Brain microvascular endothelial cell (primary cell): ENCODE measurements at regions not wholly inside any gene's neighbourhood (a gene's known extent, or its start where the extent isn't known, plus 50 kb on each side); places are given as distances from the start of the nearest gene placed in this dataset.
A peak's percentile ranks its signal among the peaks of the same experiment; 100 is the strongest.

Experiments used
- DNase-seq: peaks from one replicate; pipeline ENCODE4 v3.0.0-alpha.2; 2020
- H3K27ac ChIP-seq: fragments of 250-450 bp; sonication (Bioruptor Pico); 2 replicates; pipeline ENCODE4 v1.5.1; 2020; ENCODE audit warnings: mild to moderate bottlenecking, moderate library complexity
- H3K27me3 ChIP-seq: fragments of 250-450 bp; sonication (Bioruptor Pico); replicated peaks from 2 replicates; pipeline ENCODE4 v1.5.1; 2020; ENCODE audit warnings: mild to moderate bottlenecking
- H3K36me3 ChIP-seq: fragments of 250-450 bp; sonication (Bioruptor Pico); replicated peaks from 2 replicates; pipeline ENCODE4 v1.5.1; 2020; ENCODE audit warnings: mild to moderate bottlenecking
- H3K4me3 ChIP-seq: 2 replicates; pipeline ENCODE4 v1.5.1; 2011; ENCODE audit warnings: low read depth, mild to moderate bottlenecking, control low read depth, low read length, moderate library complexity
- in situ Hi-C: cut with HindIII; loops from 2 replicates; pipeline ENCODE4 v1.10.0; 2017; ENCODE audit warnings: low sequenced_read_pairs, low pct_ligation_motif_present
- TF ChIP-seq, protein P1 (sequence below): IDR thresholded peaks from 2 replicates; pipeline ENCODE4 v1.5.1; 2011; ENCODE audit warnings: low read depth, mild to moderate bottlenecking, moderate library complexity, low read length, control low read depth, inconsistent platforms; ENCODE audit errors: missing control alignments

DNA sequence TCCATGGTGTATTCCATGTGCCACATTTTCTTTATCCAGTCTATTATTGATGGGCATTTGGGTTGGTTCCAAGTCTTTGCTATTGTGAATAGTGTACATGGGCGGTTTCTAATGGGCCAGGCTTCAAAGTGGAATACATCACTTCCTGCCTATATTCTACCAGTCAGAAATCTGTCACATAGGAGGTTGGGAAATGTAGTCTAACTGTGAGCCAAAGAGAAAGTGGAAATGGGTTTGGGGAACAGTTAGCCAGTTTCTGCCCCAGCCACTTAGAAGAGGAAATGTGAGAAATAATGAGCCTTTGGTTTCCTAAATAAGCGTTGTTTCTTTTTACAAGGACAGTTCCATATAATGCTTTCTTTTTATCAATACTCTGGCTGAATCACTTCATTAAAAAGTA lies 85.1 kb upstream of the AP1S2 start:
- Histone ChIP-seq H3K4me3 (no peak overlapping the region), H3K36me3 (no peaks in the 10 kb centered on the region), H3K27ac (no peak overlapping the region), H3K27me3 (no peaks in the 10 kb centered on the region)
- DNase-seq, result no peak
- in situ Hi-C loops, result no loop called here
- TF ChIP-seq, protein P1, sequence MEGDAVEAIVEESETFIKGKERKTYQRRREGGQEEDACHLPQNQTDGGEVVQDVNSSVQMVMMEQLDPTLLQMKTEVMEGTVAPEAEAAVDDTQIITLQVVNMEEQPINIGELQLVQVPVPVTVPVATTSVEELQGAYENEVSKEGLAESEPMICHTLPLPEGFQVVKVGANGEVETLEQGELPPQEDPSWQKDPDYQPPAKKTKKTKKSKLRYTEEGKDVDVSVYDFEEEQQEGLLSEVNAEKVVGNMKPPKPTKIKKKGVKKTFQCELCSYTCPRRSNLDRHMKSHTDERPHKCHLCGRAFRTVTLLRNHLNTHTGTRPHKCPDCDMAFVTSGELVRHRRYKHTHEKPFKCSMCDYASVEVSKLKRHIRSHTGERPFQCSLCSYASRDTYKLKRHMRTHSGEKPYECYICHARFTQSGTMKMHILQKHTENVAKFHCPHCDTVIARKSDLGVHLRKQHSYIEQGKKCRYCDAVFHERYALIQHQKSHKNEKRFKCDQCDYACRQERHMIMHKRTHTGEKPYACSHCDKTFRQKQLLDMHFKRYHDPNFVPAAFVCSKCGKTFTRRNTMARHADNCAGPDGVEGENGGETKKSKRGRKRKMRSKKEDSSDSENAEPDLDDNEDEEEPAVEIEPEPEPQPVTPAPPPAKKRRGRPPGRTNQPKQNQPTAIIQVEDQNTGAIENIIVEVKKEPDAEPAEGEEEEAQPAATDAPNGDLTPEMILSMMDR, result no peak

DNA sequence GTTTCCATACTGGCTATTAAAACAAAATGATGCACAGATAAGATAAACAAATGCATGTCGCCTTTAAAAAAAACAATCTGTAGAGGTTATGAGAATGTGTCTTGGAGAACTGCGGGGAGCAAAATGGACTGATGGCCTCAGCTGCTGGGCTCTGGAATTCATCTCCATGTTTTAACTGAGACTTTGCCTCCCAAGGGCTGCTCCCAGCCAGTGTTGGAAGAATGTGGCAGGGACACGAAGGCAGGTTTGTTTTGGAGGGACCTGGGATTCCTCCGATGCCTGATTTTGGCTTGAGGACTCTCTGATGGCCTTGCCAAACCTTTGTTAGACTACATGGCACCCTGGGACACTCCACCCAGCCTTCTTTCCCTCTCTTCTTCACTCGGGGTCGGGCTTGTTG lies 83.5 kb upstream of the AP1S2 start:
- TF ChIP-seq, protein P1, result no peak
- Histone ChIP-seq H3K27ac (no peak overlapping the region), H3K36me3 (no peaks in the 10 kb centered on the region), H3K4me3 (no peak overlapping the region), H3K27me3 (no peaks in the 10 kb centered on the region)
- in situ Hi-C loops, result no loop called here
- DNase-seq, result no peak

DNA sequence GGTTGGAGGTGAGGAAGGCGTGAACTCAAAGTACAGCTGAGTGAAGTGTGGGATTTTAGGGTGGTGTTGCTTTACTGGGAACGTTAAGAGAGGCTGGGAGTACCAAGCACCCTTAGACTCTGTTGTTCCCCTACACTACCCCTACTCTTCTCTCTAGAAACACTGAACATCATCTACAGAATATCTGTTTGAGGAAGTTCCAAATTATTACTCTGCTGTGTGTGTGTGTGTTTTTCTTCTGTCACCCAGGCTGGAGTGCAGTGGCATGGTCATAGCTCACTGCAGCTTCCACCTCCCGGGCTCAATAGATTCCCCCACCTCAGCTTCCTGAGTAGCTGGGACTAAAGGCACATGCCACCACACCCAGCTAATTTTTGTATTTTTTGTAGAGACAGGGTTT lies 76.7 kb upstream of the AP1S2 start:
- no peak for DNase-seq
- TF ChIP-seq, protein P1, result no peak
- in situ Hi-C loops, result no loop called here
- no peak overlapping the region for H3K27ac ChIP-seq
- H3K36me3 ChIP-seq, result no peaks in the 10 kb centered on the region
- no peaks in the 10 kb centered on the region for H3K27me3 ChIP-seq
- H3K4me3 ChIP-seq, result no peak overlapping the region

DNA sequence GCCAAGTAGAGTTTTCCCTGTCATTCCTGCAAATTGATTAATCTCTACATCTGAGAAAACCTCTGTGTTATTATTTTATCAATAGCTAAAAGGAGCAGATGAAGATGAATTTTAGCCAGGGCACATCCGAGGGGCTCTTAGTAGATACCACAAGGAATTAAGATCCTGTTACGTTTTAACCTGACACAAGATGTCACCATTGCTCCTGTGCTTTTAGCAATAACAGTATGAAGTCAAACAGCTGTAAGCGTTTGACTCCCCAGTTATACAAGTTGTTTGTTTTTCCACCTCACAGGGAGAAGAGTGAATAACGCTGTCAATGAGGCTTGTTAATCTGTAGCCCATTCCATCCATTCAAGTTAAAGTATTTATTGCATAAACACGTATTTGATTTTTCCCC lies 76.0 kb upstream of the AP1S2 start:
- Histone ChIP-seq H3K4me3 (no peak overlapping the region), H3K27ac (no peak overlapping the region), H3K27me3 (no peaks in the 10 kb centered on the region), H3K36me3 (no peaks in the 10 kb centered on the region)
- no peak for DNase-seq
- in situ Hi-C loops, result no loop called here
- TF ChIP-seq, protein P1, result peak; percentile 39

DNA sequence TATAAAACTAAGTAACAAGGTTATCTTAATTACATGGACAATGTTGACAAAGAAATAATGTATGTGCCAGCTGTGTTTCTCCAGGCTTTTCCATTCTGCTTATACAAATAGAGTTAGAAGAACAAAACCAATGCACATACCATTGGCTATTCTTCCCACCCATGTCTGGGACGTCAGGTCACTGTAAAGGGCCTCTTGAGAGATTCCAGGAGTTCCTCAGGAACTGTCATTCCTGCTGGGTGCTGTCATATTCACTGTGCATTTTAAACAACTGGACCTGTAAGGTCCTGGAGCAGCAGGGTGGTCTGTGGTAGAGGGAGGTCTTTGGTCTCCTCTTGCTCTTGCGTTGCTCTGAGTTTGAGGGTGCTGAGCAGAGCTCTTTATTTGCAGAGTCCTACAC lies 74.6 kb upstream of the AP1S2 start:
- no peak for DNase-seq
- in situ Hi-C loops, result no loop called here
- H3K4me3 ChIP-seq, result no peak overlapping the region
- H3K36me3 ChIP-seq, result no peaks in the 10 kb centered on the region
- H3K27me3 ChIP-seq, result no peaks in the 10 kb centered on the region
- TF ChIP-seq, protein P1, result no peak
- H3K27ac ChIP-seq, result no peak overlapping the region

DNA sequence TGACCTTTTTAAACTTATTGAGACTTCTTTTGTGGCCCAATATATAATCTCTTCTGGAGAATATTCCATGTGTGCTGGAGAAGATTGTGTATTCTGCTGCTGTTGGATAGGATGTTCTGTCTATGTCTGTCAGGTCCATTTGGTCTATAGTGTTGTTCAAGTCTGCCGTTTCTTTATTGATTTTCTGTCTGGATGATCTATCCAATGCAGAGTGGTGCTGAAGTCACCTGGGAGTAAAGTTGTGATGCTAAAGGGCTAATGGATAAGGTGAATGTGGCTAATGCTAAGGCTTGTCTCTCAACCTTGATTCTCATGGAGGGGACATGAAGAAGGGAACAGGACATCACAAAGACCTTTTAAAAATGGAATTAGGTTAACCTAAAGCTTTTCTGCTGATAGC lies 72.0 kb upstream of the AP1S2 start:
- Histone ChIP-seq H3K27me3 (no peaks in the 10 kb centered on the region), H3K36me3 (no peaks in the 10 kb centered on the region), H3K27ac (no peak overlapping the region), H3K4me3 (no peak overlapping the region)
- DNase-seq, result no peak
- TF ChIP-seq, protein P1, result no peak
- in situ Hi-C loops, result no loop called here
